Left ventricle myocardium superior (tissue), 1 donor: ENCODE measurements at regions not wholly inside any gene's neighbourhood (a gene's known extent, or its start where the extent isn't known, plus 50 kb on each side); places are given as distances from the start of the nearest gene placed in this dataset.
"Not testable (repeated sequence)": the region's sequence is repeated elsewhere in the genome, so short reads cannot be mapped to it uniquely, and the experiment has no call there.

ENCODE experiments used
- ATAC-seq: fragments of 200-7000 bp; cut with Tn5 transposase; one replicate; pipeline ENCODE4 v1.9.1; 2020; ENCODE audit warnings: mild to moderate bottlenecking, moderate library complexity
- DNase-seq: peaks from one replicate; pipeline ENCODE4 v3.0.0-alpha.2; 2020
- intact Hi-C: fragments of 100-400 bp; cut with micrococcal nuclease; formaldehyde crosslinking; loops from one replicate; pipeline ENCODE4 v1.11.0; 2022
- donor health status: DM: no; HTN: yes; CAD: no; lungs with severe emphysema.

DNA sequence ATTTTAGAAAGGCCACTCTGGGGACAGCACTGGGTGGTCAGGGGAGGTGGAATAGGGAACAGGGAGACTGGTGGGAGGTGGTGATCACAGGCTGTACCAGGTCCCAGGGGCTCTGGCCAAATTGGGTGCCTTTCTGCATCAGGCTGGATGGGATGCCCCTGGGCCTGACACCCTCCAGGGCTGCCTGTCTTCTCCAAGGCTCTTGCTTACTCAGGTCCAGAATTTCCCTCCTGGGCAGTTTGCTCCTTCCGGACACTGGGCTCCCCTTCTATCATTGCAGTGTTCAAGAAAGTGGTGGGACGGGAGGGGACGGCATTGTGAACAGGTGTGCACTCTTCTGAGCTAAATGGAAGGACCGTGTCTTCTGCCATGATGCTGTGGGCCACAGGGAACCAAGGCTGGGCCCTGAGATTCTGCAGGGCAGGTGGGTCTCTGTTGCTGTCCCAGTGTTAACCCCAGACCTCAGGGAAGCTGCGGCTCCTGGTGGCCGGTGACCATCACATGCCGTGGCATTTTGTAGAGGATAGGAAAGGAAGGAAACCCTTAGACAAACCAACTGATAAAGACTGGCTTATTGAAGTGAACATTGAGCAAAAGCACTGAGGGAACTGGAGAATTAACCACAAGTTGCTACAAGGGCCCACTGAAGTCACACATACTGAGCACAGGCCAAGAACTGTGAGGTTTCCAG is 93.7 kb upstream of the HS6ST1 start:
- DNase-seq (no peak), ATAC-seq (no peak)
- intact Hi-C loops: no loop called here

DNA sequence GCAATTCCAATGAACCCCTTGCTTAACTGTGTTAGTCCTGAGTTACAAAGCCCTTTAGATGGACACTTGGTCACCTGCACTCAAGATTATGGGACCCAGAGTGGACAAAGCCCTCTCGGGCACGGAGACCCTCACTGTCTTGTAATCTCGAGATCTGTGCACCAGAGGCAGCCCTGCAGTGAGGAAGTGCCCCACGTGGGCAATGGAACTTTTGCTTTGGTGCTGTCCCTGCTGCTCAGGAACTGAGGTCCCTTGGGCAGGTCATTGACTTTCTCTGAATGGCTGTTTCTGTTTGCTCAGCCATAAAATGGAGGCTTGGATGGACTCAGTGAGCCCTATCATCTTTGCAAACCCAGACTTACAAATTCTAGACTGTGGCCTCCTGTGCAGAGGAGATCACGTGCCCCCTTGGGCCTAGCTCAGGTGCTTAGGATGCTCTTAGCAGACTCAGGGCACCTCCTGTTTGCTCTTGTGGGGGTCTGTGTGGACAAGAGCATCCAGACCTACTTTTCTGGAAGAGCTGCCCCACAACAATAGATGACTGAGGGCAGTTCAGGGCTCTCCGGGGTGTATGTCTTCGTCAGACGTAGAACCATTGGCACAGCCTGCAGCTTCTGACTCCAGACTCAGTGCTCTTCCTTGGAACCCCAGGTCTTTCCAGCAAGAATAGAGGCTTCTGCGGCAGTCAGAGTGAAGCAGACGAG is 94.5 kb upstream of the HS6ST1 start:
- DNase-seq (no peak), ATAC-seq (no peak)
- intact Hi-C loops: no loop called here

DNA sequence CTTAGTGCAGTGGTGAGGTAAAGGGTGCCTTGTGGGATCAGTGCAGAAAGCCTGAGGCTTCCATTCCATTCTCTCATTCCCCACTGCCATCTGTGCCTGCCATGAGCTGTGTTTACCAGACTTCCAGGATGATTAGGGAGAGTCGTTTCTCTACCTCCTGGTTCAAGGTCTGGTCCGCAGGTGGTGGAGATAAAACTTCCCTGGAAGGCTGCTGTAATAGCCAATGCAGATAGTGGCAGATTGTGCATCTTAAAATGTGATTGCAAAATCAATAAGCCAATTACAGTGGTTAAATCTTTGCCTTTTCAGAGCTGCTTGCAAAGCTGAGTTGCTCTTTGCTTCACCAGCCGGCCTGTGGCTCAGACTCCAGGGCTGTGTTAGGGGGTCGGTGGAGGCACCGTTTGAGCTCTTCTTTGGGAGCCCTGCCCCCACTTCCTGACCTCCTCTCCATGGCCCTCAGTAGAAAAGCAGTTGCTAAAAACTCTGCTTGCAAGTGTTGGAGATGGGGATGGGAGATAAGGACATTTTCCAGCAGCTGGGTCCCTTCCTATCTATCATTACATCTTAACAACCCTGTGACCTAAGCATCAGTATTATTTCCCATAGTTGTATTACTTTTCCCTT is 95.2 kb upstream of the HS6ST1 start:
- ATAC-seq (no peak), DNase-seq (no peak)
- intact Hi-C loops: no loop called here

DNA sequence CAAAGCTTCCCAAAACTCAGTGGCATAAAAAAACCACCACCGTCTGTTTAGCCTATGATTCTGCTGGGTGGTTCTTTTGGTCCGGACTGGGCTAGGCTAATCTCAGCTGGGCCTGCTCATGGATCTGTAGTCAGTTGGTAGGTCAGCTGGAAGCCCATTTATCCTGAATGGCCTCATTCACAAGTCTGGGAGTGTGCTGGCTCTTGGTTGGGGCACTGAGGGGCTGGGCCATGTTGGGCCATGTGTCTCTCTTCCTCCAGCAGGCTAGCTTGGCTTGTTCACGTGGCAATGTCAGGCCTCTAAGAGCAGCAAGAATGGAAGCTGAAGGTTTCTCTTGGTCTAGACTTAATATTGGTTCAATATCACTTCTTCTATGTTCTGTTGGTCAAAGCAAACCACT is 95.7 kb upstream of the HS6ST1 start:
- intact Hi-C loops: no loop called here
- no peak for ATAC-seq
- no peak for DNase-seq

DNA sequence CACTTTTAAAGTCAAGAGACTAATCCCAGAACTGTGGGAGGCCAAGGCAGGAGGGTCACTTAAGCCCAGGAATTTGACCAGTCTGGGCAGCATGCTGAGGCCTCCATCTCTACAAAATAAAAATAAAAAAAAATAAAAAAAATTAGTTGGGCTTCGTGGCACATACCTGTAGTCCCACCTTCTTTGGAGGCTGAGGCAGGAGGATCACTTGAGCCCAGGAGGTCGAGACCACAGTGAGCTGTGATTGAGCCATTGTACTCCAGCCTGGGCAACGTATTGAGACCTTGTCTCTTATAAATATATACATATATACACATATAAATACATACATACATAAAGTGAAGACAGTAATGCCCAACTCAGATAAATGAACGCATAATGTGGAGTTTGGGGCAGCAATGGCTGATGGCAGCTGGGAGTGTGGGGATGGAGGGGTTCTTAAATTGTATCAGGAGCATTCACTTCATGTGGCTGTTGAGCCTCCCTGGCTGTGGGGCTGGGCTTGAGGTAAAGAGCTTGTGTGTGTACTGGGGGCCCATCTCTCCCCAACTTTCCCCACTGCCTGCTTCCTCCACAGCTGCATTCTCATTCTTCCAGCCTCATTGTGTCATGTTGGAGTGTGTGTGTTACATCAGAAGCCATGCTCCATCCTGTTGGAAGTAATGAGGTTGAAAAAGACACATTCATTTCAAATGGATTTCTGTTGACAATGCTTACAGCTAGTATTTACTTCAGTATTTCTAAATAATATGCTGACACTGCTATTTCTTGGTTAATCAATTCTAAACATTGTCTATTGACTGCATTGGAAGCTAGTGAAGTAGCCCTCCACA is 96.5 kb upstream of the HS6ST1 start:
- DNase-seq (no peak), ATAC-seq (no peak)
- intact Hi-C loops: no loop called here

DNA sequence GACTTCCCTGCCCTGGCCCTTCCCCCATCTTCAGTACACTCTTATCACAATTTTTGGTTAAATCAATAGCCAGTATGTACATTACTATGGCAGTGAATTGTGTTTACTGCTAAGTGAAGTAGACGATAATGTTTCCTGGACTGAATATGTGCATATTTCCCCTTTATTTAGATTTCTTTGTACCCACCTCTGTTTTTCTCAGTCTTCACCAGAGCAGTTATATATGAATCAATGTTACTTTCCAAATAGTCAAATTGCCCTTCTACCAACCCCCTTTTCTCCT is 97.1 kb upstream of the HS6ST1 start:
- no peak for ATAC-seq
- intact Hi-C loops: no loop called here
- DNase-seq: no peak

DNA sequence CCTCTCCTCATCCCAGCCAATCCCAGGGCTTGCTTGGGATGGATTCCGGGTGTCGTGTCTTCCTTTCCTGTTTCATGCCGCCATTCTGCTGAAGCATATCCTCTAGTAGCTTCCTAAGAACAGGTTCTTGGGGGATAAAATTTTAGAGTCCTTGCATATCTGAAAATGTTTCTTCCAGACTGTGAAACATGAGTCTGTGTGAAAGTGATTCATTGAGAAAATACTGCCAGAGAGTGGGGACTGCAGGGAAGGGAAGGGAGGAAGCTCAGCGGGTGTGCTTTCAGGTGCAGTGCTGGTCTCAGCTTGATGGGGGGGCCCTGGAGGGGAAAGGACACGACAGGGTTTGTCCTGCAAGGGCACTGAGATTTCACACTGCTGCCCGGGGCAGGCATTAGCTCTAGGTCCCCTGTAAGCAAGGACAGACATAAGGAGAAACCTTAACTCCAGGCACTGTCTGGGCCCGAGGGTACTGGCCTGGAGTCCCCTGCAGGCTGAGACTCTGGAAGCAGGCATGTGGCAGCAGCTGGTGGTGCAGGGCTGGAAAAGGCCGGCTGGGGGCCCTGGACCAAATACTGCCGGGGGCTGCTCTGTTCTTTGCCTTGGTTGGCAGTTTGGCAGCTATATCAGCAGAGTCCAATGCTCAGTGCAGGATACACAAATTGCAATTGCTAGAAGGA is 97.6 kb upstream of the HS6ST1 start:
- ATAC-seq: no peak
- DNase-seq: no peak
- intact Hi-C loops: no loop called here

DNA sequence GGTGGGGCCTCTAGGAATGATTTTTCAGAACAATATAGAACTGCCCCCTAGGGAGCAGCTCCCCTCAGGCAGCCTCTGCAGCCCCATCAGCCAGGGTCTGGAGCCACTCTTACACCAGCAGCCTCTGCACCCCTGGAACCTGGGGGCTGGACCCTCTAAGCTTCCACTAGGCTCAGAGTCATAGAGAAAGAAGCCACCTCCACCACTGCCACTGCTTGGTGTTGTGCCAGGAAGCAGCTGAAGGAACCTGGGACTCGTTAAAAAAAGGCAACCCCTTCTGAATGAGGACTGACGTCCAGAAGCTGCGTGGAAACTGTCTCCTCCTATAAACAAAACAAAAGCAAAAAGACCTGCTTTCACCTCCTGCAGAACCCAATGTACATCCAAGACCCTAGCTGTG is 98.1 kb upstream of the HS6ST1 start:
- no peak for DNase-seq
- no peak for ATAC-seq

DNA sequence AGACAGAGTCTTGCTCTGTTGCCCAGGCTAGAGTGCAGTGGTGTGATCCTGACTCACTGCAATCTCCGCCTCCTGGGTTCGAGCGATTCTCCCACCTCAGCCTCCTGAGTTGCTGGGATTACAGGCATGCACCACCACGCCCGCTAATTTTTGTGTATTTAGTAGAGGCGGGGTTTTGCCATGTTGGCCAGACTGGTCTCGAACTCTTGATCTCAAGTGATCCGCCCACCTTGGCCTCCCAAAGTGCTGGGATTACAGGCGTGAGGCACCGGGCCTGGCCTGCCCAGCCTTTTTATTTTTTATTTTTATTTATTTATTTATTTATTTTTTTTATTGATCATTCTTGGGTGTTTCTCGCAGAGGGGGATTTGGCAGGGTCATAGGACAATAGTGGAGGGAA is 98.6 kb upstream of the HS6ST1 start:
- ATAC-seq, DNase-seq, intact Hi-C loops: not testable (repeated sequence)

More for the DNA sequence above, 98.1 kb upstream of the HS6ST1 start:
- intact Hi-C loops: no loop called here

DNA sequence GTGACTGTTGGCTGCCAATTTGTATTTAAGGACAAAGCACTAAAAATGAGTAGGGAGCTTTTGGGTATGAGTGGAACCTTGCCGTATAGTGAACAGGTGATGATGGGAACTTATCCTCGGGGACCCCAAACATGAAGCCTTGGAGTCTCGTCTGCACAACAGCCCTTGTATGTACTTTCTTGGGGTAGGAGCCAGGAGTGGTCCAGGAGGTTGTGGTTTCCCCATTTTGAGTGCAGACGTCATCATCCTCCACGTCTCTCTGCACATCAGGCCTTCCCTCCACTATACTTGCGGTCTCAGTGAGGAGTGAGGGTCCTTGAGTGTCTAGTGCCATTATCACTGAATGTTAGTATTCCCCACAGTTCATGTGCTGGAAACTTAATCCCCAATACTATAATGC is 101.5 kb upstream of the HS6ST1 start:
- no peak for DNase-seq
- ATAC-seq: no peak
- intact Hi-C loops: no loop called here

DNA sequence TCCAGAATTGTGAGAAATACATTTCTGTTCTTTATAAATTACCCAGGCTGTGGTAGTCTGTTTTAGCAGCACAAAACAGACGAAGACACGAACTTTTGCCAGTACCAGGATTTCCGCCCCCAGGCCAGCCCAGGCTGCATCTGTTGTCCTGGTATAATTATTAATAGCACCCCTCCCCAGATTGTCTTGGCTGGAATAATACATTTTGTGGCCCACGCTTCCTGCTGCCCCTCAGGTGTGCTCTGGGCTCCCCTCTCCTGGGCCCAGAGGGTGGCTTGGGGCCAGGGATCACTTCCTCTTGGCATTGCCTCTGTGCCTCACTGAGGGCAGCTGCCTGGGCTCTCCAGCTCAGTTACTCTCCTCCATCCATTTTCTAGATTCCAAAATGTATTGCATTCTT is 102.1 kb upstream of the HS6ST1 start:
- no peak for ATAC-seq
- intact Hi-C loops: no loop called here
- no peak for DNase-seq

DNA sequence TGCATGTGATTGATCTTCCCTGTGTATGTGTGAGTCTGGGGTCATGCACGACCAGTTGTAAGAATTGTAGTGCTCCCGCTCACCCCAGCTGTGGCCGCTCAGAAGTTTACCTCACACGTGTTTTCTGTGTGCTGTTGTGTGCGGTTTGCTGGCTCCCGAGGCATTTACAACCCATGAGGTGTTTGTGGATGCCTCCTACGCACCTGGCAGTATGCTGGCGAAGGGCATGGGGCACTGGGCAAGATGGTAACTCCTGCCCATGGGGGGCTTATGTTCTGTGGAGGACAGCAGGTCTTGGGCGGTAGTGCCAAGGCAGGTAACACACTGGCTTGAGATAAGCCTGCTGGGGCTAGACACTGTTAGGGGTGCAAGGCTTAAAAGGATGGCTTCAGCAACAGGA is 102.6 kb upstream of the HS6ST1 start:
- ATAC-seq: no peak
- no peak for DNase-seq
- intact Hi-C loops: no loop called here

DNA sequence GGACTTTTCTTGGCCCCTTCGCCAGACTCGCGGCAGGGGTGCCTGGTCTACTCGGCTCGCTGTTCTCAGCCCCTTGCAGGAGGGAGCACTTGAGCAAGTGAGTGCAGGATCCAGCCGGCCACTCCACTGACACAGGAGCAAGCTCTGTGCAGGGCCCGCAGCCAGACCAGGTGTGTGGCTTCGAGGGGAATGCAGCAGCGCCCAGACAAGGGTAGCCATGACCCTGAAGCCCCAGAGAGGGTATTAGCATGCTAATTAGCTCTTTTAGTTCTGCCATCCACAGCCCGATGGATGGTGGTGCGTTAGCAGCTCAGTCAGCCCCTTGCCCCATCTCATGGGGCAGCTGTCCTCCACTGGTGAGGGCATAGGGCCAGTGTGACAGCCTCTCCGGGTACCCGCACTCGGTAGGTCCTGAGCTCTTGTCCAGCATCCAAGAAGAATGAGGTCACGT is 103.2 kb upstream of the HS6ST1 start:
- intact Hi-C loops: no loop called here
- no peak for DNase-seq
- no peak for ATAC-seq

DNA sequence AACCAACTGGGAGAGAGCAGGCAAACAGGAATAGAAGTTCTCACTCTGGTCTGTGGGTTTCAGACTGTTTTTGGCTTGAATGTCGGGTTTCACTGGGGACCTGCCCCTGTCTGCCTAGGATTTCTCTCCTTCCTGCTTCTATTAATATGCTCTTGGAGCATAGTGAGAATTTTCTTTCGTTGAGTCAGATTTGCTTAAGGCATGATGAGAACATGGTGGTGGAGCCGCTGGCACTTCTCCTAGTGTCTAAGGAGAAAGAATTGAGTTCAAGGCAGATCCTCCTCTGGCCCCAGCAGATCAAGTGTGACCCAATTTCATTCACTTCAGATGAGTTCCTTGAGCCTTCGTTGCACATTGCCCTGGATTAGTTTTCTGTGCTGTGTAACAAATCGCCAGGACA is 103.9 kb upstream of the HS6ST1 start:
- no peak for DNase-seq
- intact Hi-C loops: no loop called here
- ATAC-seq: no peak

DNA sequence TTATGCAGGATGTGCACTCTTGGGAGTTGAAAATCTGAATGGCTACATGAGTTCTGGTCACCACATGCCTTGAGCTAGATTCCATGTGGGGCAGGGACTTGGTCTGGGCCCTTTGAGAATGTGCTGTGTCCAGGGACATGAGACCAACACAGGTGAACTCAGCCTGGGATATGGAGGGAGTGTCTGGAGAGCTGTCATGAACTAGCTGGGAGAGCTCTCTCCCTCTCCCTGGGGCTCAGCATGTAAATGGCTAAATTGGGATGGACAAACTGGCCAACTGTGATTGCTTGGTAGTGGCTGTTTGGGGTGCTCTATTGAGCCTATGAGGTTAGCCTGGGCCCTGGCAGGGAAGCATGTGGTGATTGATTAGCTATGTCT is 105.1 kb upstream of the HS6ST1 start:
- no peak for DNase-seq
- no peak for ATAC-seq
- intact Hi-C loops: no loop called here

DNA sequence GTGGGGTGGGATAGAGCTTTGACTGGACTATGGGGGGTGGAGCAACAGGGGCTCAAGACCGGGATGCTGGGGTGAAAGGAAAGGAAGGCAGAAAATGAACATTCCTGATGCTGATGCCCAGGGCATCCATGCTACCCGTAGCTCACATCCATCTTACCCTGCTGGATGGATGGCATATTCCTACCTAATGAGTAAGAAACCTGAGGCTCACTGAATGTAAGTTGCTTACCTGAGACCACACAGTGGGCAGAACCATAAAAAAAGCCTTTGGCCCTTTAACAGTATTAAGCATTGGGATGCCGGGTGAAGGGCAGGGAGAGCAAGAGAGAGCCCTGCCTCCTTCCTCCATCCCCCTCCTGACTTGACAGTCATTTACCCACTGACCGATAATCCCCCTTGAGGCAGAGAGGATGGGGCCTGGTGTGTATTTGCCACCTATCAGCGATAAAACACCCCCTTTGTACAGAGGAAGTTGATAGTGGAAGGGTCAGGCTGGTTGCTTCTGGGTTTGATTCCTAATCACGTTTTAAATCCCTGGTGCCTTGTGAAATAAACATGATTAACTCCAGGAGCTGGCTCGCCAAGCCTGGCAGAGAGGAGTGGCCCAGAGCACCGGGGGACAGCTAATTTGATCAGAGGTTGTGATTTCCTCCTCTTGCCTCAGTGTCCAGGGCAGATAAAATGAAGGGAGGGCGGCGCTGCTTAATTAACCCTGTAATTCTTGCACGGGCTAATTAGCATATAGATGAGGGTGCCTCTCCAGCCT is 105.9 kb upstream of the HS6ST1 start:
- DNase-seq (no peak), ATAC-seq (no peak)
- intact Hi-C loops: no loop called here

DNA sequence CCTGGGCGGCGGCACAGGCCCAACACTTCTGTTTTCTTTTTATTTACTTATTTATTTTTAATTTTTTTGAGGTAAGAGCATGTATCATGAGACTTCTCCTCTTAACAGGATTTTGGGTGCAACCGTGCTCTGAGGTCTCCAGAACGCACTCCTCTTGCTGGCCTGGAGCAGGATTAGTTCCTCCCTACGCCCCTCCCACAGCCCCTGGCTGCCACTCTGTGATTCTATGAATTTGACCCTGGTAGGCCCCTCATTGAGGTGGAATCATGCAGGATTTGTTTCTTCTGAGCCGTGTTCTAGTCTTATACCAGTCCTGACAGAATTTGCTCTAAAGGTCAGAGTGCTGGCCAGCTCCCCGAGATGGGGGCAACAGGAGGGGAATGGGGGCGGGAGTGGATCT is 106.5 kb upstream of the HS6ST1 start:
- no peak for ATAC-seq
- intact Hi-C loops: no loop called here
- no peak for DNase-seq

DNA sequence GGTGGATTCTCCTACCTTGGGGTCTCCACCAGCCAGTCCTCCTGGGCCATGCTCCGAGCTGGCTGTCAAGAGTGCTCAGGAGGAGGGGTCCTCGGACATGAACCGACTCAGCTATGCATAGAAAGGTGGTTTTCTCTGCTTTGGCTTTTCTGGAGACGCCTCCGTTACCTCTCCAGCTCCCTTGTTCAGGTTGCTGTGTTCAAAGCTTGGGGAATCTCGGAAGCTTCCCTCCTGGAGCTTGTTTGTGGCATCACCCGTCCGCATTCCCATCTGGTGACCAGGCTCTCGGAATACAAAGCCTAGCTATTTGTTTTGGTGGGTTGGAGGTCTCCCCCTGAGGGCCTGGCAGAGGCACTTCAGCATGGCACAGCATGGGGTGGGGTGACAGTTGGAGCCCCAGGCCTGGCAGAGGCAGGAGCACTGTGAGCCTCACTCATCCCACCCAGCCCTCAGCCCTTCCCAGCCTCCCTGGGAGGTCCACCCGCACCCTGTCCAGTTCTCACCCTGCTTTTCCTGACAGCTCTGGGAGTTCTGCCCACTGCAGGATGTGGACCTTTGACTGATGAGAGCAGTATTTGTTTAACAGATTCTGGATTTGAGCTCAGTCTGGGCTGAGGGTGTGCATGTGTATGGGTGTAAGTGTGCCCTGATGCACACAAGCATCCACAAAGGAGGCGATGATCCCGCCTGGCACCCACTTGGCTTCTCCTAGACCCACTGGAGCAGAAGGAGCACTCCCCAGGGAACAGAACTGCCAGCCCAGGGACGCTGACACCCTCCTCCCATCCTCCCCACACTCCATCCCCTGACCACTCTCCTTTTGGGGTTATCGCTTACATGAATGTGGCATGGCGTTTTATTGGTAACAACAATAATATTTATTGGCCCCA is 107.3 kb upstream of the HS6ST1 start:
- no peak for DNase-seq
- ATAC-seq: no peak
- intact Hi-C loops: no loop called here
